IMR-90 (cell line): ENCODE measurements at regions not wholly inside any gene's neighbourhood (a gene's known extent, or its start where the extent isn't known, plus 50 kb on each side); places are given as distances from the start of the nearest gene placed in this dataset.

Experiments
- ATAC-seq: fragments of 200-7000 bp; cut with Tn5 transposase; 2 replicates; pipeline ENCODE4 v1.9.1; 2020; ENCODE audit warnings: low read depth, mild to moderate bottlenecking, moderate library complexity
- BruUV-seq: library from RNA; stranded (reverse); fragments of 400-500 nt; replicated peaks from 2 replicates; lab custom pipeline; 2021; lab: Mats Ljungman, UMichigan
- CTCF ChIA-PET: fragments of 300-600 bp; formaldehyde crosslinking; extraction: SDS; loops from one replicate; lab custom pipeline; 2021; ENCODE audit warnings: antibody characterized with exemption; lab: Yijun Ruan, JAX
- POLR2A ChIA-PET: fragments of 300-600 bp; sonication (Branson Sonifier 250); formaldehyde crosslinking; loops from one replicate; lab custom pipeline; 2022; ENCODE audit warnings: antibody characterized with exemption; ENCODE audit not compliant: unreplicated experiment; lab: Charles Lee
- DNase-seq: peaks from one replicate; pipeline ENCODE4 v3.0.0; 2013
- H2AFZ ChIP-seq: replicated peaks from 2 replicates; pipeline ENCODE3; 2013; ENCODE audit warnings: low read length, mild to moderate bottlenecking; ENCODE audit not compliant: poor library complexity
- H2AK5ac ChIP-seq: 2 replicates; pipeline ENCODE4 v1.6.1; 2013; ENCODE audit warnings: low read depth, low read length, inconsistent platforms
- H2AK9ac ChIP-seq: replicated peaks from 2 replicates; pipeline ENCODE3; 2013; ENCODE audit warnings: mild to moderate bottlenecking, low read depth, low read length, moderate library complexity; ENCODE audit not compliant: poor library complexity
- H2BK120ac ChIP-seq: 2 replicates; pipeline ENCODE4 v1.6.1; 2013; ENCODE audit warnings: low read depth, low read length, inconsistent platforms
- H2BK15ac ChIP-seq: 3 replicates; pipeline ENCODE4 v1.6.1; 2013; ENCODE audit warnings: low read depth, low read length, inconsistent platforms
- H2BK20ac ChIP-seq: 2 replicates; pipeline ENCODE4 v1.6.1; 2013; ENCODE audit warnings: low read depth, mild to moderate bottlenecking, inconsistent platforms, low read length, moderate library complexity
- H2BK5ac ChIP-seq: 2 replicates; pipeline ENCODE4 v1.6.1; 2013; ENCODE audit warnings: mild to moderate bottlenecking, low read depth, low read length, inconsistent platforms; ENCODE audit not compliant: poor library complexity, severe bottlenecking
- H3K14ac ChIP-seq: replicated peaks from 2 replicates; pipeline ENCODE4 v1.6.1; 2013; ENCODE audit warnings: low read depth, low read length, inconsistent platforms
- H3K18ac ChIP-seq: 2 replicates; pipeline ENCODE4 v1.6.1; 2013; ENCODE audit warnings: low read depth, low read length, control low read depth
- H3K23ac ChIP-seq: 2 replicates; pipeline ENCODE4 v1.6.1; 2013; ENCODE audit warnings: low read depth, low read length, inconsistent platforms
- H3K27ac ChIP-seq: 2 replicates; pipeline ENCODE4 v1.5.1; 2013; ENCODE audit warnings: mild to moderate bottlenecking, control low read depth, low read length; ENCODE audit not compliant: insufficient read depth
- H3K27me3 ChIP-seq: 2 replicates; pipeline ENCODE4 v1.6.1; 2013; ENCODE audit warnings: low read length; ENCODE audit not compliant: control insufficient read depth, insufficient read depth
- H3K36me3 ChIP-seq: 2 replicates; pipeline ENCODE4 v1.6.1; 2013; ENCODE audit warnings: low read length, mixed read lengths; ENCODE audit not compliant: control insufficient read depth, insufficient read depth
- H3K4ac ChIP-seq: 2 replicates; pipeline ENCODE4 v1.6.1; 2013; ENCODE audit warnings: low read depth, low read length, inconsistent platforms
- H3K4me1 ChIP-seq: 2 replicates; pipeline ENCODE4 v1.6.1; 2013; ENCODE audit warnings: low read length, mixed read lengths; ENCODE audit not compliant: control insufficient read depth, insufficient read depth
- H3K4me2 ChIP-seq: 2 replicates; pipeline ENCODE4 v1.6.1; 2013; ENCODE audit warnings: low read depth, mild to moderate bottlenecking, control low read depth, low read length, moderate library complexity
- H3K4me3 ChIP-seq: 2 replicates; pipeline ENCODE4 v1.5.1; 2013; ENCODE audit warnings: low read depth, mild to moderate bottlenecking, control low read depth, low read length, moderate library complexity; ENCODE audit not compliant: insufficient read depth
- H3K56ac ChIP-seq: 2 replicates; pipeline ENCODE4 v1.6.1; 2013; ENCODE audit warnings: low read length, inconsistent platforms; ENCODE audit not compliant: insufficient read depth; ENCODE audit errors: extremely low read depth
- H3K79me1 ChIP-seq, 2 experiments: 2 replicates each; pipeline ENCODE4 v1.6.1; 2013; ENCODE audit warnings: low read length in 2 of 2, inconsistent platforms in 1 of 2, low read depth in 1 of 2
- H3K9ac ChIP-seq: 2 replicates; pipeline ENCODE4 v1.6.1; 2013; ENCODE audit warnings: low read depth, low read length, control low read depth
- H3K9me1 ChIP-seq: 2 replicates; pipeline ENCODE4 v1.6.1; 2013; ENCODE audit warnings: low read length, inconsistent platforms; ENCODE audit not compliant: insufficient read depth
- H3K9me3 ChIP-seq: 2 replicates; pipeline ENCODE4 v1.6.1; 2013; ENCODE audit warnings: low read length; ENCODE audit not compliant: control insufficient read depth, insufficient read depth
- H4K20me1 ChIP-seq: 2 replicates; pipeline ENCODE4 v1.6.1; 2013; ENCODE audit warnings: low read length, inconsistent platforms; ENCODE audit not compliant: insufficient read depth
- H4K5ac ChIP-seq: 2 replicates; pipeline ENCODE4 v1.6.1; 2013; ENCODE audit warnings: mild to moderate bottlenecking, low read depth, low read length, control low read depth
- H4K8ac ChIP-seq, 2 experiments: 2 replicates each; pipeline ENCODE4 v1.6.1; 2013; ENCODE audit warnings: low read depth in 2 of 2, low read length in 2 of 2, control low read depth in 1 of 2, inconsistent platforms in 1 of 2
- H4K91ac ChIP-seq: 2 replicates; pipeline ENCODE4 v1.6.1; 2013; ENCODE audit warnings: low read depth, low read length, inconsistent platforms; ENCODE audit not compliant: insufficient read depth
- BHLHE40 ChIP-seq: fragments of 150-350 bp; IDR thresholded peaks from 2 replicates; pipeline ENCODE4 v1.6.1; 2016; ENCODE audit warnings: mild to moderate bottlenecking, low read depth, low read length
- CHD1 ChIP-seq: IDR thresholded peaks from 2 replicates; pipeline ENCODE4 v1.6.1; 2012; ENCODE audit warnings: low read depth, low read length, improper control_type of control experiment
- ELK1 ChIP-seq: fragments of 150-350 bp; IDR thresholded peaks from 2 replicates; pipeline ENCODE4 v1.6.1; 2016; ENCODE audit warnings: low read depth, mild to moderate bottlenecking, low read length, moderate library complexity, borderline replicate concordance
- FOS ChIP-seq: fragments of 150-350 bp; IDR thresholded peaks from 2 replicates; pipeline ENCODE4 v1.6.1; 2016; ENCODE audit warnings: low read depth, low read length
- MAFK ChIP-seq: IDR thresholded peaks from 2 replicates; pipeline ENCODE4 v1.6.1; 2012; ENCODE audit warnings: low read depth, low read length, improper control_type of control experiment
- MAZ ChIP-seq: IDR thresholded peaks from 2 replicates; pipeline ENCODE4 v1.6.1; 2012; ENCODE audit warnings: low read depth, mild to moderate bottlenecking, low read length, improper control_type of control experiment, moderate library complexity, borderline replicate concordance
- MXI1 ChIP-seq: IDR thresholded peaks from 2 replicates; pipeline ENCODE4 v1.6.1; 2012; ENCODE audit warnings: low read depth, mild to moderate bottlenecking, low read length, moderate library complexity, borderline replicate concordance
- NFE2L2 ChIP-seq: fragments of 150-350 bp; IDR thresholded peaks from 2 replicates; pipeline ENCODE4 v1.6.1; 2016; ENCODE audit warnings: low read depth, mild to moderate bottlenecking, low read length
- POLR2A ChIP-seq: IDR thresholded peaks from 2 replicates; pipeline ENCODE4 v1.6.1; 2012; ENCODE audit warnings: mild to moderate bottlenecking, low read depth, low read length
- RAD21 ChIP-seq: IDR thresholded peaks from 2 replicates; pipeline ENCODE4 v1.6.1; 2012; ENCODE audit warnings: low read length, improper control_type of control experiment
- RCOR1 ChIP-seq: IDR thresholded peaks from 2 replicates; pipeline ENCODE4 v1.6.1; 2012; ENCODE audit warnings: mild to moderate bottlenecking, low read length, improper control_type of control experiment; ENCODE audit not compliant: insufficient replicate concordance
- RFX5 ChIP-seq: IDR thresholded peaks from 2 replicates; pipeline ENCODE4 v1.8.0; 2012; ENCODE audit warnings: low read depth, mild to moderate bottlenecking, low read length, moderate library complexity
- SMC3 ChIP-seq: fragments of 150-350 bp; IDR thresholded peaks from 2 replicates; pipeline ENCODE4 v1.6.1; 2016; ENCODE audit warnings: low read depth, mild to moderate bottlenecking, antibody characterized with exemption, low read length, moderate library complexity
- USF2 ChIP-seq: fragments of 150-350 bp; IDR thresholded peaks from 2 replicates; pipeline ENCODE4 v1.6.1; 2017; ENCODE audit warnings: mild to moderate bottlenecking, antibody characterized with exemption, low read length, low read depth
- WGBS, 2 experiments: methylation state at CpG; one replicate each; pipeline versions ENCODE4 v1.1.5 to v1.1.7; 2013; ENCODE audit warnings: missing lambda C conversion rate in 2 of 2; ENCODE audit not compliant: insufficient read length in 1 of 2; ENCODE audit errors: extremely low coverage in 2 of 2; 5-methylcytosine and 5-hydroxymethylcytosine counted together
- dilution Hi-C: fragments of 300-500 bp; cut with HindIII; formaldehyde crosslinking; loops from one replicate; pipeline ENCODE4 v1.14.3; 2018; ENCODE audit warnings: low sequenced_read_pairs; ENCODE audit not compliant: unreplicated experiment
- in situ Hi-C: fragments of 300-500 bp; cut with MboI; formaldehyde crosslinking; loops from 3 replicates; pipeline ENCODE4 v1.14.3; 2019; ENCODE audit warnings: low sequenced_read_pairs, inconsistent platforms, mixed read lengths
- intact Hi-C: fragments of 100-400 bp; cut with micrococcal nuclease; formaldehyde crosslinking; loops from 2 replicates; pipeline ENCODE4 v1.10.0; 2022

GRCh38 chr5:164375051-164375450 lies 869.6 kb downstream of the MAT2B start:
- Histone ChIP-seq H3K14ac (no peak overlapping the region), H3K9me3 (no peaks in the 10 kb centered on the region), H3K79me1 (no peaks in the 10 kb centered on the region), H3K9me1 (no peaks in the 10 kb centered on the region), H4K91ac (no peak overlapping the region), H3K23ac (no peak overlapping the region), H2AFZ (no peak overlapping the region), H3K4me1 (no peaks in the 10 kb centered on the region), H2AK5ac (no peak overlapping the region), H3K4me3 (no peak overlapping the region), H3K18ac (no peak overlapping the region), H3K27me3 (no peaks in the 10 kb centered on the region), H3K9ac (no peak overlapping the region), H4K5ac (no peak overlapping the region), H4K8ac (no peak overlapping the region), H3K4ac (no peak overlapping the region), H4K20me1 (no peaks in the 10 kb centered on the region), H2AK9ac (no peak overlapping the region), H2BK5ac (no peak overlapping the region), H2BK120ac (no peak overlapping the region), H3K27ac (no peak overlapping the region), H3K36me3 (no peaks in the 10 kb centered on the region), H3K56ac (no peak overlapping the region), H3K4me2 (no peak overlapping the region), H2BK15ac (no peak overlapping the region), H2BK20ac (no peak overlapping the region)
- intact Hi-C loops (no loop called here), dilution Hi-C loops (no loop called here), in situ Hi-C loops (no loop called here)
- ATAC-seq: no peak
- POLR2A ChIA-PET: no interaction called here
- no TSS peak for BruUV-seq
- peak; percentile 19 for DNase-seq
- WGBS, 2 experiments: no CpG with 5 or more reads among the region's 1 CpG
- CTCF ChIA-PET: no interaction called here
- TF ChIP-seq POLR2A (no peak), BHLHE40 (no peak), MAFK (no peak), RCOR1 (no peak), ELK1 (no peak), CHD1 (no peak), MXI1 (no peak), MAZ (no peak), FOS (no peak), USF2 (no peak), NFE2L2 (no peak), RFX5 (no peak), RAD21 (no peak), SMC3 (no peak)
